LNCaP clone FGC (cell line): ENCODE measurements at regions not wholly inside any gene's neighbourhood (a gene's known extent, or its start where the extent isn't known, plus 50 kb on each side); places are given as distances from the start of the nearest gene placed in this dataset.

Experiments
- DNase-seq: peaks from one replicate; pipeline ENCODE4 v3.0.0-alpha.2; 2011; ENCODE audit warnings: low read depth
- H3K4me3 ChIP-seq: 2 replicates; pipeline ENCODE4 v1.5.1; 2011; ENCODE audit warnings: mild to moderate bottlenecking, low read depth, low read length, control low read depth
- TF ChIP-seq, protein P1 (sequence below): IDR thresholded peaks from 2 replicates; pipeline ENCODE4 v1.5.1; 2012; ENCODE audit warnings: mild to moderate bottlenecking; ENCODE audit not compliant: control insufficient read depth, insufficient read depth; ENCODE audit errors: extremely low read depth

DNA sequence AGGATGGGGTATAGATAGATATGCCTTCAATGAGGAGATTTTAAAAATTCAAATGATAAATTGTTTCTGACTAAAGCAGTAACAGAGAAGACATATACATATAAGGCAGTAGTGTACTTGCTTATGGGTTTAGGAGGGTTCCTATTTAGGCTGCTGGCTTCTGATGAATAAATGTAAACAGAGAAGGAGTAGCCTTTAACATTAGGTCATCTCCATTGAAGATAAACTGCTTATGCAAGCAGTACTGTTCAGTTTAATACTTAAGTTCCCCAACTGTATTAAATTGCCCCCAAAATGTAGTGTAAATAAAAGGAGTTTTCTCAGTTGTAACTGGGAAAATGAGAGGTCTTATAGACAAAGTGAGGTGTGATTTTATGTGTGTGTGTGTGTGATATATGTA is 217.7 kb upstream of the TMEFF2 start:
- TF ChIP-seq, protein P1, sequence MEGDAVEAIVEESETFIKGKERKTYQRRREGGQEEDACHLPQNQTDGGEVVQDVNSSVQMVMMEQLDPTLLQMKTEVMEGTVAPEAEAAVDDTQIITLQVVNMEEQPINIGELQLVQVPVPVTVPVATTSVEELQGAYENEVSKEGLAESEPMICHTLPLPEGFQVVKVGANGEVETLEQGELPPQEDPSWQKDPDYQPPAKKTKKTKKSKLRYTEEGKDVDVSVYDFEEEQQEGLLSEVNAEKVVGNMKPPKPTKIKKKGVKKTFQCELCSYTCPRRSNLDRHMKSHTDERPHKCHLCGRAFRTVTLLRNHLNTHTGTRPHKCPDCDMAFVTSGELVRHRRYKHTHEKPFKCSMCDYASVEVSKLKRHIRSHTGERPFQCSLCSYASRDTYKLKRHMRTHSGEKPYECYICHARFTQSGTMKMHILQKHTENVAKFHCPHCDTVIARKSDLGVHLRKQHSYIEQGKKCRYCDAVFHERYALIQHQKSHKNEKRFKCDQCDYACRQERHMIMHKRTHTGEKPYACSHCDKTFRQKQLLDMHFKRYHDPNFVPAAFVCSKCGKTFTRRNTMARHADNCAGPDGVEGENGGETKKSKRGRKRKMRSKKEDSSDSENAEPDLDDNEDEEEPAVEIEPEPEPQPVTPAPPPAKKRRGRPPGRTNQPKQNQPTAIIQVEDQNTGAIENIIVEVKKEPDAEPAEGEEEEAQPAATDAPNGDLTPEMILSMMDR: no peak
- no peak overlapping the region for H3K4me3 ChIP-seq
- DNase-seq: no peak

DNA sequence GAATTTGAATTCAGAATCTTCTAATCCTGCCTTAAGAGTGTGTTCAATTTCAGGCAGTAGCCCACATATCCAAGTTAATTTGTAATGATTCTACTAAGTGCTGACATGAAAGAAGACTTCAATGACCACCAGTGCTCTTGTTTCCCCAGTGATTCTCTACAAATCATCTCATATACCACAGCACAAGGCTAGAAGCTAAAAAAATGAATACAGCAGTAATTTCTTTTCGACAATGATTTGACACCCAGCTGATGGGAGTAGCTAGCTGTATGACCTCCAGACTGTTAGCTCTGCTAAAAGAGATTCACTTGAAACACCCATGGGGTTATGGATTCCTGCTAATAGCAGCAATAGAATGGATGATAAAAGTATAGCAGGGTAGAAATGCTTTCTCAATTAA is 217.0 kb upstream of the TMEFF2 start:
- TF ChIP-seq, protein P1: no peak
- no peak overlapping the region for H3K4me3 ChIP-seq
- no peak for DNase-seq

DNA sequence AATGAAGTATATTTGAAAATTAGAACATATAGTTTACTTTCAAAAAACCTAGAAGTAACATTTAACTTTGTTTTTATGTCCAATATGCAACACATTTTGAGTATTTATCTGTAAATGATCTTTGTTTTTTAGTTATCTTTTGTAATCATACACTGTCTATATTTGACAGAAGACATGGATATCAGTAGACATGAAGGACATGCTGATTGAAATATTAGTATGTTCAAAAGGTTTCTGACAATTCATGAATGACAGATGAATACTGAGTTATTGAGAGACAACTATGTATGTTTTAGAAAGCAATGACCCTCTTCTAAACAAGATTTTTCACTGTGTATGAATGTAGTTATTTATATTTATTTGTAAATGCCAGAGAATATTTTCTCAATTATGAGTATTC is 215.6 kb upstream of the TMEFF2 start:
- no peak overlapping the region for H3K4me3 ChIP-seq
- no peak for DNase-seq
- TF ChIP-seq, protein P1: no peak

DNA sequence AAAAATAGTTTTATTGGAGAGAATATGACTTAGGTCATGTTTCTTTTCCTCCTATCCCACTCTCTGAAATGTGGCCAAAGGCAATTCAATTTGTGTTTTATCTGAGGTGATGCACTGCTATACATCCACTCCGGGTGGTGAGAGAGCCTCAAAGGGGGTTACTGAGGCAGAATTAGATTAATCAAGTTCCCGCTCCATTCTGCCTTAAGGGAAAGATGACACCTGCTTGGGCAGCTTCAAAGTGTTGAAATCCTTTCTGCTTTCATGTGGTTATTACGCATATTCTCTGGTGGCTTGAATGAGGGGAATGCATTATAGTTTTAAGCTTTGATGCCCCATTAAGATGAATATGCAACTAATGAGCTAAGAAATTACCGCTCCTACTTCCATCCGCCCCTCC is 213.0 kb upstream of the TMEFF2 start:
- no peak overlapping the region for H3K4me3 ChIP-seq
- DNase-seq: no peak
- TF ChIP-seq, protein P1: no peak

DNA sequence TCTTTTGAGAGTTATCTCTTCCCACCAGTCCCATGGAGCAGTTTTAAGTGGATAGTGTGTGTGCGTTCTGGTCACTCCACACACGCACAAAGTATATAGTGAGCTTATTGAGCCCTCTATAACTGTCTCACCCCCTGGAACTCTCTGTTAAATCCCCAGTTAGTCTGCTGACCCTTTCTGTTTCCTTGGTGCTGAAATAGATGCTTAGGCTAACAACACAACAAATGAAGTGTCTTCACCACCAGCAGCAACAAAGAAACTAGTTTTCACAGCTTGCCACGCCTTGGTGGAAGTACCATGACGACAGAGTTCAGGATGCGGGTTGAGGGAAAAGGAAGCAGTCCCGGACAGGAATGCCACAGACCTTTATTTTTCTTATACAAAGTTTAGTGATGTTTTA is 203.5 kb upstream of the TMEFF2 start:
- no peak for DNase-seq
- no peak overlapping the region for H3K4me3 ChIP-seq
- TF ChIP-seq, protein P1: no peak

DNA sequence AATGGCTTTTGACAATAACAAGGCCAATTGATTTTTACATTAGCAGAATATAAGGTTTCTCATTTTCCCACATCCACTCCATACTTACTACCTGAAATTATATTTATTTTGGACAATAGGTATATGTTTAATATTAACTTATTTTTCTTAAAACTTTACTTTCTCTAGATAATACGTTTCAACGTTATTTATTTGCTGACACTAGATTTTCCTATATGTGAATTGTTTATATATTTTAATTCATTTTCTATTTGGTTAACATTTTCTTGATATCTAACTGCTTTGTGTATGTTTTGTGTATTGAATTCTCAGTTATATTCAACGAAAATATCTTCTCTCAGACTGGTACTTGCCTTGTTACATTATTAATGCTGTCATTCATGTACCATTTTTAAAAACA is 199.9 kb upstream of the TMEFF2 start:
- TF ChIP-seq, protein P1: no peak
- no peak for DNase-seq

DNA sequence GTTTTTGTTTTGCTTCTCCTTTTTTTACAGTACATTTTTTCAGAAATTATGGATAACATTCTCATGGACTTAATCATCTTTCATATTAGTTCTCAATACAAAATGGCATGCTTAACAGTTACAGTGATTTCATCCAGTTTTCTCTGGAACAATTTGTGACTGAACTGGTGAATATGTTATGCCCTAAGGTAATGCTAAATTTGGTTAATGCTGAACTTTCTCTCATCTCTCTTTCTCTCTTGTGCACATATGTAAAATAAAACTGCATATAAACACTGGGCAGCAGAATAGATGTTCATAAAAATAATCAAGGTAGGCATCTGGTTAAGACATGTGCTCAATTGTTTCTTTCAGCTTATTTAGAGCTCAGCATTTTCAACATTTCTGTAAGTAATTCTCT is 196.3 kb upstream of the TMEFF2 start:
- DNase-seq: no peak
- H3K4me3 ChIP-seq: no peak overlapping the region
- TF ChIP-seq, protein P1: no peak

More for the DNA sequence above, 199.9 kb upstream of the TMEFF2 start:
- H3K4me3 ChIP-seq: no peak overlapping the region
